BE2C (cell line): ENCODE measurements at regions not wholly inside any gene's neighbourhood (a gene's known extent, or its start where the extent isn't known, plus 50 kb on each side); places are given as distances from the start of the nearest gene placed in this dataset.
"Not testable (repeated sequence)": the region's sequence is repeated elsewhere in the genome, so short reads cannot be mapped to it uniquely, and the experiment has no call there.

Source experiments
- DNase-seq: peaks from one replicate; pipeline ENCODE4 v3.0.0-alpha.2; 2020
- H3K27me3 ChIP-seq: fragments of 250-450 bp; sonication (Bioruptor Pico); 2 replicates; pipeline ENCODE4 v1.5.1; 2020; ENCODE audit warnings: mild to moderate bottlenecking
- H3K36me3 ChIP-seq: fragments of 250-450 bp; sonication (Bioruptor Pico); 2 replicates; pipeline ENCODE4 v1.5.1; 2020; ENCODE audit warnings: mild to moderate bottlenecking
- H3K4me1 ChIP-seq: fragments of 250-450 bp; sonication (Bioruptor Pico); 2 replicates; pipeline ENCODE4 v1.5.1; 2020
- H3K4me3 ChIP-seq: 2 replicates; pipeline ENCODE4 v1.5.1; 2011; ENCODE audit warnings: low read depth, low read length
- H3K9me3 ChIP-seq: fragments of 250-450 bp; sonication (Bioruptor Pico); 2 replicates; pipeline ENCODE4 v1.5.1; 2020
- TF ChIP-seq, protein P1 (sequence below): IDR thresholded peaks from 2 replicates; pipeline ENCODE4 v1.5.1; 2012; ENCODE audit warnings: mild to moderate bottlenecking, low read depth, low read length

DNA sequence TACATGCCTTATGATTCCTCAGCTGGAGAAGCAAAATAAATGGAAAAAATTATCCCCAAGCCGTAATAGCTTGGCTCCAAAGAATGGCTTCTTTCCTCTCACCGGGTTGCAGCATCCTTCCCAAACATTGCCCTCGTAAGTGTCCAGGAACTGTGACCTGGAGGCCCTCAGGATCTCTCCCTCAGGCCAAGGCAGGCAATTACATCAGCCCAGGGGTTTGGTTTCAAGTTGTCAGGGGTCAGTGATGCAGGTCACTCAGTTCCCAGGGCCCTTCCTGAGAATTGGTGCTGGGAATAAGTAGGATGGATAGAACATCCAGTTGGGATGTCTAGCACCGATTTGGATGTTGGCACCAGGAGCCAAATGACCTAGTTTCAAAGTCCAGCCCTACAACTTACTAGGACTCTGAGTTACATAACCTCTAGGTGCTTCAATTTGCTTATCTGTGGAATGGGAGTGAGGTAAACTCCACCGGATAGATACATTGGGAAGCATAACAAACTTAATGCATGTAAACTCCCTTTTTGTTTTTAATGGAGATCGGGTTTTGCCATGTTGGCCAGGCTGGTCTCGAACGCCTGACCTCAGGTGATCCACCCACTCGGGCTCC, 133.5 kb upstream of the DAP start:
- no peaks in the 10 kb centered on the region for H3K27me3 ChIP-seq
- TF ChIP-seq, protein P1, sequence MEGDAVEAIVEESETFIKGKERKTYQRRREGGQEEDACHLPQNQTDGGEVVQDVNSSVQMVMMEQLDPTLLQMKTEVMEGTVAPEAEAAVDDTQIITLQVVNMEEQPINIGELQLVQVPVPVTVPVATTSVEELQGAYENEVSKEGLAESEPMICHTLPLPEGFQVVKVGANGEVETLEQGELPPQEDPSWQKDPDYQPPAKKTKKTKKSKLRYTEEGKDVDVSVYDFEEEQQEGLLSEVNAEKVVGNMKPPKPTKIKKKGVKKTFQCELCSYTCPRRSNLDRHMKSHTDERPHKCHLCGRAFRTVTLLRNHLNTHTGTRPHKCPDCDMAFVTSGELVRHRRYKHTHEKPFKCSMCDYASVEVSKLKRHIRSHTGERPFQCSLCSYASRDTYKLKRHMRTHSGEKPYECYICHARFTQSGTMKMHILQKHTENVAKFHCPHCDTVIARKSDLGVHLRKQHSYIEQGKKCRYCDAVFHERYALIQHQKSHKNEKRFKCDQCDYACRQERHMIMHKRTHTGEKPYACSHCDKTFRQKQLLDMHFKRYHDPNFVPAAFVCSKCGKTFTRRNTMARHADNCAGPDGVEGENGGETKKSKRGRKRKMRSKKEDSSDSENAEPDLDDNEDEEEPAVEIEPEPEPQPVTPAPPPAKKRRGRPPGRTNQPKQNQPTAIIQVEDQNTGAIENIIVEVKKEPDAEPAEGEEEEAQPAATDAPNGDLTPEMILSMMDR, result no peak
- H3K4me3 ChIP-seq, result no peak overlapping the region

DNA sequence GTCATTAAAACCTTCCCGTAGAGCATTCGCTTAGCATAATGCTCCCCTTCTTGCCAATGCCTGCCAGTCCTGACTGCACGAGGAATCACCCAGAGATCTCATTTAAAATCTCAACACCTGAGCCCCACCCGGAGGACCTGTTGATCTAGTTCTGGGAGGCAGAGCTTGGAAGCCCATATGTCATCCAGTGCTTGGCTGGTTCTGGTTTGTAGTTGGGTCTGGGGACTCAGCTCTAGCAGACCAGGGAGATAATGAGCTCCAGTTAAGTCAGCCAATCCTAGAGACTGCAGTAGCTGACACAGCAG, 131.8 kb upstream of the DAP start:
- Histone ChIP-seq H3K36me3 (no peaks in the 10 kb centered on the region), H3K4me3 (no peak overlapping the region), H3K27me3 (no peaks in the 10 kb centered on the region; the same call in 1 of the 2 replicates), H3K9me3 (no peaks in the 10 kb centered on the region), H3K4me1 (no peaks in the 10 kb centered on the region)
- TF ChIP-seq, protein P1, result no peak
- no peak for DNase-seq

More for the DNA sequence above, 133.5 kb upstream of the DAP start:
- no peak for DNase-seq
- Histone ChIP-seq H3K4me1 (no peaks in the 10 kb centered on the region), H3K36me3 (no peaks in the 10 kb centered on the region), H3K9me3 (no peaks in the 10 kb centered on the region)

GRCh38 chr5:10892147-10892910, 131.3 kb upstream of the DAP start:
- H3K4me1 ChIP-seq, result no peaks in the 10 kb centered on the region
- no peak for DNase-seq
- TF ChIP-seq, protein P1, result no peak
- H3K27me3 ChIP-seq, result no peaks in the 10 kb centered on the region; the same call in 1 of the 2 replicates
- no peaks in the 10 kb centered on the region for H3K36me3 ChIP-seq
- H3K4me3 ChIP-seq, result no peak overlapping the region
- H3K9me3 ChIP-seq, result no peaks in the 10 kb centered on the region

DNA sequence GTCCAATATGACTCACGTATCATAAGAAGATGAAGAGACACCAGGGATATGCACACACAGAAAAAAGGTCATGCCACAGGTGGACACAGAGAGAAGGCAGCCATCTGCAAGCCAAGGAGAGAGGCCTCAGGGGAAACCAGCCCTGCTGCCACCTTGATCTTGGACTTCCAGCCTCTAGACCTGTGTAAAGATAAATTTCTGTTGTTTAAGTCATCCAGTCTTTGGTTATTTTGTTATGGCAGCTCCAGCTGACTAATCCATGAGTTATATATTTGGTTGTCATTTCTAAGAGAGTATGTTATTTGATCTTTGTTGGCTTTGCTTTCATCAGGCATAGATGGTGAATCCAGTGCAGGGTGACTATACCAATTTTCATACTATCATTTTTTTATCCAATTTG, 130.2 kb upstream of the DAP start:
- no peaks in the 10 kb centered on the region; the same call in 1 of the 2 replicates for H3K27me3 ChIP-seq
- H3K9me3 ChIP-seq, result no peaks in the 10 kb centered on the region
- TF ChIP-seq, protein P1, result no peak
- no peak overlapping the region for H3K4me3 ChIP-seq
- no peaks in the 10 kb centered on the region for H3K4me1 ChIP-seq
- no peaks in the 10 kb centered on the region for H3K36me3 ChIP-seq
- no peak for DNase-seq

GRCh38 chr5:10886497-10886896, 125.5 kb upstream of the DAP start:
- Histone ChIP-seq H3K4me3 (no peak overlapping the region), H3K9me3 (no peaks in the 10 kb centered on the region)

GRCh38 chr5:10885026-10885425, 124.0 kb upstream of the DAP start:
- H3K9me3 ChIP-seq, result no peaks in the 10 kb centered on the region
- H3K27me3 ChIP-seq, result peaks cover 3% of the 10 kb centered on the region
- no peak for DNase-seq
- H3K4me1 ChIP-seq, result no peaks in the 10 kb centered on the region
- TF ChIP-seq, protein P1, result no peak
- H3K36me3 ChIP-seq, result no peaks in the 10 kb centered on the region
- H3K4me3 ChIP-seq, result no peak overlapping the region

More at GRCh38 chr5:10886497-10886896, 125.5 kb upstream of the DAP start:
- no peak for DNase-seq
- Histone ChIP-seq H3K4me1 (no peaks in the 10 kb centered on the region), H3K36me3 (no peaks in the 10 kb centered on the region), H3K27me3 (peaks cover under 1% of the 10 kb centered on the region; the same call in 1 of the 2 replicates)
- TF ChIP-seq, protein P1, result no peak

DNA sequence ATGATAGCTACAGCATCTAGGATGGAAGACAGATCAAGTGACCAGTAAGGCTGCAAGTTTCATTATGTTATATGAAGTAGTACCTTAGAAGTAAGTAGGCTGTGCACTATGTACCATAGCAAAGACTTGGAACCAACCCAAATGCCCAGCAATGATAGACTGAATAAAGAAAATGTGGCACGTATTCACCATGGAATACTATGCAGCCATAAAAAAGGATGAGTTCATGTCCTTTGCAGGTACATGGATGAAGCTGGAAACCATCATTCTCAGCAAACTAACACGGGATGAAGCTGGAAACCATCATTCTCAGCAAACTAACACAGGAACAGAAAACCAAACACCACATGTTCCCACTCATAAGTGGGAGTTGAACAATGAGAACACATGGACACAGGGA, 122.9 kb upstream of the DAP start:
- not testable (repeated sequence) for H3K36me3 ChIP-seq, DNase-seq, H3K9me3 ChIP-seq, H3K4me3 ChIP-seq, H3K27me3 ChIP-seq, H3K4me1 ChIP-seq
